Parathyroid adenoma (tissue), 2 donors: ENCODE measurements at regions not wholly inside any gene's neighbourhood (a gene's known extent, or its start where the extent isn't known, plus 50 kb on each side); places are given as distances from the start of the nearest gene placed in this dataset.

ENCODE experiments used
- H2AFZ ChIP-seq: fragments of 300-600 bp; sonication (generic); one replicate; pipeline ENCODE4 v1.7.0; 2017; ENCODE audit warnings: antibody characterized with exemption, mild to moderate bottlenecking
- H3K27ac ChIP-seq: fragments of 300-600 bp; sonication (generic); one replicate; pipeline ENCODE4 v1.7.0; 2017
- H3K27me3 ChIP-seq: fragments of 300-600 bp; sonication (generic); one replicate; pipeline ENCODE4 v1.7.0; 2017; ENCODE audit warnings: low read length; ENCODE audit not compliant: control insufficient read depth, insufficient read depth
- H3K36me3 ChIP-seq: fragments of 300-600 bp; sonication (generic); one replicate; pipeline ENCODE4 v1.7.0; 2017; ENCODE audit warnings: low read length; ENCODE audit not compliant: control insufficient read depth, insufficient read depth
- H3K4me1 ChIP-seq: fragments of 300-600 bp; sonication (generic); one replicate; pipeline ENCODE4 v1.7.0; 2017; ENCODE audit warnings: control low read depth
- H3K4me2 ChIP-seq: fragments of 300-600 bp; sonication (generic); one replicate; pipeline ENCODE4 v1.7.0; 2017; ENCODE audit warnings: low read length
- H3K4me3 ChIP-seq: fragments of 300-600 bp; sonication (generic); one replicate; pipeline ENCODE4 v1.7.0; 2017; ENCODE audit warnings: low read depth, low read length
- H3K79me2 ChIP-seq: fragments of 300-600 bp; sonication (generic); one replicate; pipeline ENCODE4 v1.7.0; 2017; ENCODE audit warnings: control low read depth
- H3K9ac ChIP-seq: fragments of 300-600 bp; sonication (generic); one replicate; pipeline ENCODE4 v1.7.0; 2017; ENCODE audit warnings: mild to moderate bottlenecking
- H3K9me3 ChIP-seq: fragments of 300-600 bp; sonication (generic); one replicate; pipeline ENCODE4 v1.7.0; 2017; ENCODE audit warnings: low read length; ENCODE audit not compliant: control insufficient read depth
- CTCF ChIP-seq: fragments of 300-600 bp; sonication (generic); IDR thresholded peaks from one replicate; pipeline ENCODE4 v1.7.0; 2017; ENCODE audit warnings: antibody characterized with exemption, mild to moderate bottlenecking
- donor health status: primary hyperparathyroidism.

- Histone ChIP-seq H3K36me3 (no peaks in the 10 kb centered on the region), H2AFZ (no peak overlapping the region), H3K9ac (no peak overlapping the region), H3K4me2 (no peak overlapping the region), H3K27ac (no peak overlapping the region), H3K79me2 (no peaks in the 10 kb centered on the region), H3K27me3 (no peaks in the 10 kb centered on the region), H3K4me3 (no peak overlapping the region), H3K4me1 (no peaks in the 10 kb centered on the region), H3K9me3 (no peaks in the 10 kb centered on the region)
- TF ChIP-seq CTCF, result no peak
Measured at GRCh38 chr4:59994118-59994517, 1206.0 kb upstream of the ADGRL3 start.

- Histone ChIP-seq H3K9me3 (no peaks in the 10 kb centered on the region), H3K4me3 (no peak overlapping the region), H3K9ac (no peak overlapping the region), H3K4me1 (no peaks in the 10 kb centered on the region), H3K4me2 (no peak overlapping the region), H3K27me3 (no peaks in the 10 kb centered on the region), H3K36me3 (no peaks in the 10 kb centered on the region), H3K27ac (no peak overlapping the region), H2AFZ (no peak overlapping the region), H3K79me2 (no peaks in the 10 kb centered on the region)
- no peak for TF ChIP-seq CTCF
Measured at GRCh38 chr4:60002603-60003337, 1197.4 kb upstream of the ADGRL3 start.

- no peaks in the 10 kb centered on the region for H3K27me3 ChIP-seq
- no peak overlapping the region for H3K27ac ChIP-seq
- TF ChIP-seq CTCF, result no peak
- H3K4me2 ChIP-seq, result no peak overlapping the region
- no peaks in the 10 kb centered on the region for H3K79me2 ChIP-seq
- no peak overlapping the region for H2AFZ ChIP-seq
- H3K4me1 ChIP-seq, result no peaks in the 10 kb centered on the region
- no peaks in the 10 kb centered on the region for H3K9me3 ChIP-seq
- H3K9ac ChIP-seq, result no peak overlapping the region
- no peak overlapping the region for H3K4me3 ChIP-seq
- H3K36me3 ChIP-seq, result no peaks in the 10 kb centered on the region
Measured at GRCh38 chr4:60013464-60014184, 1186.5 kb upstream of the ADGRL3 start.

GRCh38 chr4:60016971-60017370 lies 1183.2 kb upstream of the ADGRL3 start:
- H3K4me1 ChIP-seq, result no peaks in the 10 kb centered on the region
- no peak overlapping the region for H3K4me3 ChIP-seq
- no peak overlapping the region for H3K4me2 ChIP-seq
- H3K9me3 ChIP-seq, result no peaks in the 10 kb centered on the region
- H3K36me3 ChIP-seq, result no peaks in the 10 kb centered on the region
- H2AFZ ChIP-seq, result no peak overlapping the region
- H3K27me3 ChIP-seq, result no peaks in the 10 kb centered on the region
- no peaks in the 10 kb centered on the region for H3K79me2 ChIP-seq
- H3K27ac ChIP-seq, result no peak overlapping the region
- H3K9ac ChIP-seq, result no peak overlapping the region
- no peak for TF ChIP-seq CTCF

GRCh38 chr4:60019180-60019579 lies 1180.9 kb upstream of the ADGRL3 start:
- no peaks in the 10 kb centered on the region for H3K4me1 ChIP-seq
- no peak overlapping the region for H3K4me3 ChIP-seq
- no peak overlapping the region for H3K27ac ChIP-seq
- no peaks in the 10 kb centered on the region for H3K9me3 ChIP-seq
- no peaks in the 10 kb centered on the region for H3K27me3 ChIP-seq
- TF ChIP-seq CTCF, result no peak
- no peaks in the 10 kb centered on the region for H3K36me3 ChIP-seq
- H2AFZ ChIP-seq, result no peak overlapping the region
- no peaks in the 10 kb centered on the region for H3K79me2 ChIP-seq
- H3K9ac ChIP-seq, result no peak overlapping the region
- no peak overlapping the region for H3K4me2 ChIP-seq
